Prostate gland (tissue), 2 donors: ENCODE measurements at regions not wholly inside any gene's neighbourhood (a gene's known extent, or its start where the extent isn't known, plus 50 kb on each side); places are given as distances from the start of the nearest gene placed in this dataset.
"Not testable (repeated sequence)": the region's sequence is repeated elsewhere in the genome, so short reads cannot be mapped to it uniquely, and the experiment has no call there.

ENCODE experiments used
- CTCF ChIP-seq, 4 experiments: fragments of 200-600 bp in 2 of 4; fragments of 450-650 bp in 2 of 4; sonication (generic) in 2 of 4; IDR thresholded peaks; 1 replicate in 3 of 4; 2 replicates in 1 of 4; pipeline ENCODE4 v1.5.1; 2016 to 2019; ENCODE audit warnings: antibody characterized with exemption in 4 of 4, mild to moderate bottlenecking in 2 of 4, moderate library complexity in 2 of 4
- POLR2A ChIP-seq: fragments of 450-650 bp; IDR thresholded peaks from one replicate; pipeline ENCODE4 v1.6.1; 2016; ENCODE audit warnings: antibody characterized with exemption, mild to moderate bottlenecking

- not testable (repeated sequence) for TF ChIP-seq CTCF (IDR thresholded peaks at IDR 0.05); POLR2A
Observed at GRCh38 chr1:829932-830331, 93.8 kb upstream of the SAMD11 start.
